Esophagus muscularis mucosa (tissue), 4 donors: ENCODE measurements at regions not wholly inside any gene's neighbourhood (a gene's known extent, or its start where the extent isn't known, plus 50 kb on each side); places are given as distances from the start of the nearest gene placed in this dataset.

Experiments used
- DNase-seq: peaks from one replicate; pipeline ENCODE4 v3.0.0-alpha.2; 2017; ENCODE audit errors: extremely low spot score
- H3K27ac ChIP-seq, 4 donors: fragments of 200-600 bp; sonication (generic); replicated peaks in 1 of 4; 1 replicate in 3 of 4; 2 replicates in 1 of 4; pipeline ENCODE4 v1.5.1; 2016 to 2019; ENCODE audit warnings: mild to moderate bottlenecking in 1 of 4
- H3K27me3 ChIP-seq, 4 donors: fragments of 200-600 bp; sonication (generic); one replicate each; pipeline versions ENCODE4 v1.5.1 to v1.6.0; 2016 to 2019
- H3K36me3 ChIP-seq, 4 donors: fragments of 200-600 bp; sonication (generic); one replicate each; pipeline ENCODE4 v1.5.1; 2016 to 2019
- H3K4me1 ChIP-seq, 4 donors: fragments of 200-600 bp; sonication (generic); one replicate each; pipeline ENCODE4 v1.5.1; 2016 to 2019
- H3K4me3 ChIP-seq, 4 donors: fragments of 200-600 bp; sonication (generic); 1 replicate in 2 of 4; 2 replicates in 2 of 4; pipeline ENCODE4 v1.5.1; 2016 to 2019; ENCODE audit warnings: mild to moderate bottlenecking in 4 of 4, moderate library complexity in 1 of 4
- H3K9me3 ChIP-seq, 4 donors: fragments of 200-600 bp; sonication (generic); 1 replicate in 3 of 4; 2 replicates in 1 of 4; pipeline ENCODE4 v1.5.1; 2016 to 2019
- CTCF ChIP-seq, 3 experiments: fragments of 200-600 bp in 2 of 3; fragments of 450-650 bp in 1 of 3; sonication (generic) in 2 of 3; IDR thresholded peaks; one replicate each; pipeline ENCODE4 v1.5.1; 2017 to 2019; ENCODE audit warnings: antibody characterized with exemption in 3 of 3, mild to moderate bottlenecking in 2 of 3, moderate library complexity in 1 of 3
- EP300 ChIP-seq: sonication (generic); formaldehyde crosslinking; IDR thresholded peaks from one replicate; pipeline ENCODE4 v1.6.1; 2017; ENCODE audit warnings: antibody characterized with exemption
- POLR2A ChIP-seq: fragments of 450-650 bp; IDR thresholded peaks from one replicate; pipeline ENCODE4 v1.6.1; 2017; ENCODE audit warnings: antibody characterized with exemption, moderate library complexity, mild to moderate bottlenecking, low read depth
- POLR2AphosphoS5 ChIP-seq, 2 donors: sonication (generic); formaldehyde crosslinking; IDR thresholded peaks; one replicate each; pipeline ENCODE4 v1.6.1; 2017; ENCODE audit warnings: antibody characterized with exemption in 2 of 2
- WGBS: methylation state at CpG from one replicate; pipeline ENCODE4 v1.1.5; 2018; 5-methylcytosine and 5-hydroxymethylcytosine counted together
- intact Hi-C: fragments of 100-400 bp; cut with DNase I; formaldehyde crosslinking; loops from one replicate; pipeline ENCODE4 v1.15.1; 2023

- 87% methylated on average over 3 of the region's 3 CpGs for WGBS
Observed at GRCh38 chr2:56707218-56707617, 523.4 kb downstream of the CCDC85A start.

GRCh38 chr2:56707650-56708049 is 523.9 kb downstream of the CCDC85A start:
- DNase-seq: no peak
- Histone ChIP-seq H3K9me3 (no peaks in the 10 kb centered on the region), H3K27ac (no peak overlapping the region), H3K27me3 (no peaks in the 10 kb centered on the region), H3K36me3 (no peaks in the 10 kb centered on the region), H3K4me3 (no peak overlapping the region), H3K4me1 (no peaks in the 10 kb centered on the region)
- intact Hi-C loops: no loop called here
- no peak for TF ChIP-seq EP300
- no peak for TF ChIP-seq POLR2AphosphoS5 (IDR thresholded peaks at IDR 0.05)
- TF ChIP-seq CTCF (IDR thresholded peaks at IDR 0.05): no peak
- TF ChIP-seq POLR2A: no peak
- 72% methylated on average over 2 of the region's 2 CpGs for WGBS

More at GRCh38 chr2:56707218-56707617, 523.4 kb downstream of the CCDC85A start:
- Histone ChIP-seq H3K4me1 (no peaks in the 10 kb centered on the region), H3K9me3 (no peaks in the 10 kb centered on the region), H3K4me3 (no peak overlapping the region), H3K27me3 (no peaks in the 10 kb centered on the region), H3K36me3 (no peaks in the 10 kb centered on the region), H3K27ac (no peak overlapping the region)
- TF ChIP-seq EP300 (no peak), POLR2AphosphoS5 (IDR thresholded peaks at IDR 0.05) (no peak), POLR2A (no peak), CTCF (IDR thresholded peaks at IDR 0.05) (no peak)
- no peak for DNase-seq
- intact Hi-C loops: no loop called here

- Histone ChIP-seq H3K4me1 (no peaks in the 10 kb centered on the region), H3K4me3 (no peak overlapping the region), H3K36me3 (no peaks in the 10 kb centered on the region), H3K27ac (no peak overlapping the region), H3K9me3 (no peaks in the 10 kb centered on the region), H3K27me3 (no peaks in the 10 kb centered on the region)
- no peak for DNase-seq
- intact Hi-C loops: no loop called here
- no peak for TF ChIP-seq EP300
- no peak for TF ChIP-seq POLR2A
- TF ChIP-seq POLR2AphosphoS5 (IDR thresholded peaks at IDR 0.05): no peak
- TF ChIP-seq CTCF (IDR thresholded peaks at IDR 0.05): no peak
- 83% methylated on average over 3 of the region's 3 CpGs for WGBS
Observed at GRCh38 chr2:56709181-56709580, 525.4 kb downstream of the CCDC85A start.

GRCh38 chr2:56713161-56713676 is 529.4 kb downstream of the CCDC85A start:
- no peaks in the 10 kb centered on the region for H3K9me3 ChIP-seq
- no peak for TF ChIP-seq CTCF (IDR thresholded peaks at IDR 0.05)
- intact Hi-C loops: no loop called here
- DNase-seq: no peak
- no peaks in the 10 kb centered on the region for H3K4me1 ChIP-seq
- no peaks in the 10 kb centered on the region for H3K36me3 ChIP-seq
- H3K4me3 ChIP-seq: no peak overlapping the region
- no peak overlapping the region for H3K27ac ChIP-seq
- WGBS: 81% methylated on average over 5 of the region's 5 CpGs
- H3K27me3 ChIP-seq: no peaks in the 10 kb centered on the region

- Histone ChIP-seq H3K27ac (no peak overlapping the region), H3K36me3 (no peaks in the 10 kb centered on the region), H3K4me1 (no peaks in the 10 kb centered on the region), H3K27me3 (no peaks in the 10 kb centered on the region), H3K4me3 (no peak overlapping the region), H3K9me3 (no peaks in the 10 kb centered on the region)
- no peak for TF ChIP-seq POLR2AphosphoS5 (IDR thresholded peaks at IDR 0.05)
- TF ChIP-seq POLR2A: no peak
- no peak for TF ChIP-seq EP300
- no peak for DNase-seq
- intact Hi-C loops: no loop called here
- 95% methylated on average over 1 of the region's 1 CpG for WGBS
Observed at GRCh38 chr2:56713978-56714377, 530.2 kb downstream of the CCDC85A start.
